HG03108 (cell line): ENCODE measurements at regions not wholly inside any gene's neighbourhood (a gene's known extent, or its start where the extent isn't known, plus 50 kb on each side); places are given as distances from the start of the nearest gene placed in this dataset.

Experiments used
- ATAC-seq: cut with Tn5 transposase; IDR thresholded peaks from one replicate; pipeline ENCODE4 v1.9.1; 2021; ENCODE audit warnings: moderate library complexity; ENCODE audit not compliant: unreplicated experiment

GRCh38 chr6:19127081-19127480 lies 710.1 kb upstream of the ID4 start:
- no peak for ATAC-seq

- no peak for ATAC-seq
Observed at GRCh38 chr6:19128701-19129100, 708.5 kb upstream of the ID4 start.

GRCh38 chr6:19135706-19136105 lies 701.5 kb upstream of the ID4 start:
- no peak for ATAC-seq

GRCh38 chr6:19137505-19137904 lies 699.7 kb upstream of the ID4 start:
- ATAC-seq: no peak

GRCh38 chr6:19142275-19142674 lies 694.9 kb upstream of the ID4 start:
- ATAC-seq: no peak

GRCh38 chr6:19150307-19150706 lies 686.9 kb upstream of the ID4 start:
- ATAC-seq: no peak

- ATAC-seq: no peak
Observed at GRCh38 chr6:19153270-19153980, 683.7 kb upstream of the ID4 start.

- ATAC-seq: no peak
Observed at GRCh38 chr6:19153981-19154295, 683.2 kb upstream of the ID4 start.

- no peak for ATAC-seq
Observed at GRCh38 chr6:19156443-19156842, 680.7 kb upstream of the ID4 start.

- no peak for ATAC-seq
Observed at GRCh38 chr6:19157486-19157885, 679.7 kb upstream of the ID4 start.

GRCh38 chr6:19158586-19158985 lies 678.6 kb upstream of the ID4 start:
- no peak for ATAC-seq

- ATAC-seq: no peak
Observed at GRCh38 chr6:19159089-19159488, 678.1 kb upstream of the ID4 start.

- ATAC-seq: no peak
Observed at GRCh38 chr6:19159561-19159960, 677.6 kb upstream of the ID4 start.

- ATAC-seq: no peak
Observed at GRCh38 chr6:19160081-19160730, 677.0 kb upstream of the ID4 start.

- ATAC-seq: no peak
Observed at GRCh38 chr6:19167251-19167650, 669.9 kb upstream of the ID4 start.

- no peak for ATAC-seq
Observed at GRCh38 chr6:19169366-19169765, 667.8 kb upstream of the ID4 start.

GRCh38 chr6:19175023-19175422 lies 662.1 kb upstream of the ID4 start:
- ATAC-seq: no peak

- ATAC-seq: no peak
Observed at GRCh38 chr6:19180348-19181072, 656.7 kb upstream of the ID4 start.

GRCh38 chr6:19181211-19181610 lies 656.0 kb upstream of the ID4 start:
- ATAC-seq: no peak

GRCh38 chr6:19193624-19194023 lies 643.5 kb upstream of the ID4 start:
- no peak for ATAC-seq

- no peak for ATAC-seq
Observed at GRCh38 chr6:19204445-19204844, 632.7 kb upstream of the ID4 start.

- no peak for ATAC-seq
Observed at GRCh38 chr6:19205076-19205475, 632.1 kb upstream of the ID4 start.
